KMS-11 (cell line): ENCODE measurements at regions not wholly inside any gene's neighbourhood (a gene's known extent, or its start where the extent isn't known, plus 50 kb on each side); places are given as distances from the start of the nearest gene placed in this dataset.

Source experiments
- H2AFZ ChIP-seq: fragments of 200-600 bp; sonication (generic); 2 replicates; pipeline ENCODE4 v1.6.1; 2016; ENCODE audit warnings: antibody characterized with exemption, mixed run types, low read depth
- H3K27ac ChIP-seq: fragments of 200-600 bp; sonication (generic); 2 replicates; pipeline ENCODE4 v1.6.1; 2016; ENCODE audit warnings: mild to moderate bottlenecking, mixed run types
- H3K27me3 ChIP-seq: fragments of 200-600 bp; sonication (generic); 2 replicates; pipeline ENCODE4 v1.6.1; 2017; ENCODE audit warnings: mild to moderate bottlenecking, low read depth, mixed run types, moderate library complexity; ENCODE audit not compliant: insufficient read depth
- H3K36me3 ChIP-seq: fragments of 200-600 bp; sonication (generic); 2 replicates; pipeline ENCODE4 v1.6.1; 2017; ENCODE audit warnings: mild to moderate bottlenecking, mixed run types; ENCODE audit not compliant: insufficient read depth
- H3K4me1 ChIP-seq: fragments of 200-600 bp; sonication (generic); 2 replicates; pipeline ENCODE4 v1.6.1; 2016; ENCODE audit warnings: mild to moderate bottlenecking, low read depth, mixed run types; ENCODE audit not compliant: poor library complexity, severe bottlenecking
- H3K4me2 ChIP-seq: fragments of 200-600 bp; sonication (generic); 2 replicates; pipeline ENCODE4 v1.7.0; 2016; ENCODE audit warnings: mild to moderate bottlenecking, mixed run types
- H3K4me3 ChIP-seq: fragments of 200-600 bp; sonication (generic); IDR thresholded peaks from 2 replicates; pipeline ENCODE4 v1.6.1; 2017; ENCODE audit warnings: low read depth, low read length, mixed read lengths; ENCODE audit not compliant: insufficient read depth
- H3K79me2 ChIP-seq: fragments of 200-600 bp; sonication (generic); 2 replicates; pipeline ENCODE4 v1.6.1; 2016; ENCODE audit warnings: low read depth, mixed run types; ENCODE audit not compliant: insufficient read depth
- H3K9ac ChIP-seq: fragments of 200-600 bp; sonication (generic); 2 replicates; pipeline ENCODE4 v1.6.1; 2016; ENCODE audit warnings: mild to moderate bottlenecking, mixed run types
- H4K20me1 ChIP-seq: fragments of 200-600 bp; sonication (generic); 2 replicates; pipeline ENCODE4 v1.6.1; 2016; ENCODE audit warnings: mild to moderate bottlenecking, mixed run types; ENCODE audit not compliant: insufficient read depth
- CTCF ChIP-seq: fragments of 200-600 bp; sonication (generic); conservative IDR thresholded peaks from 2 replicates; pipeline ENCODE4 v1.6.1; 2017; ENCODE audit warnings: low read depth, mild to moderate bottlenecking, antibody characterized with exemption, low read length, moderate library complexity, mixed read lengths

- Histone ChIP-seq H3K4me1 (no peaks in the 10 kb centered on the region), H3K27me3 (no peaks in the 10 kb centered on the region), H2AFZ (no peak overlapping the region), H3K9ac (no peak overlapping the region), H3K36me3 (no peaks in the 10 kb centered on the region), H3K27ac (no peak overlapping the region), H3K4me3 (no peak overlapping the region), H4K20me1 (no peaks in the 10 kb centered on the region), H3K4me2 (no peak overlapping the region), H3K79me2 (no peaks in the 10 kb centered on the region)
- no peak for TF ChIP-seq CTCF
Measured at GRCh38 chr7:125675640-125676039, 746.0 kb upstream of the POT1 start.

- no peaks in the 10 kb centered on the region for H4K20me1 ChIP-seq
- H3K4me2 ChIP-seq: no peak overlapping the region
- no peak for TF ChIP-seq CTCF
- no peaks in the 10 kb centered on the region for H3K79me2 ChIP-seq
- H2AFZ ChIP-seq: no peak overlapping the region
- no peak overlapping the region for H3K9ac ChIP-seq
- no peaks in the 10 kb centered on the region for H3K27me3 ChIP-seq
- no peaks in the 10 kb centered on the region for H3K4me1 ChIP-seq
- no peaks in the 10 kb centered on the region for H3K36me3 ChIP-seq
- no peak overlapping the region for H3K4me3 ChIP-seq
- no peak overlapping the region for H3K27ac ChIP-seq
Measured at GRCh38 chr7:125675169-125675568, 745.5 kb upstream of the POT1 start.

GRCh38 chr7:125670926-125671572 is 741.4 kb upstream of the POT1 start:
- no peaks in the 10 kb centered on the region for H3K4me1 ChIP-seq
- no peak overlapping the region for H3K27ac ChIP-seq
- H3K79me2 ChIP-seq: no peaks in the 10 kb centered on the region
- no peak overlapping the region for H3K4me3 ChIP-seq
- H3K4me2 ChIP-seq: no peak overlapping the region
- peak; percentile 96 for TF ChIP-seq CTCF
- no peak overlapping the region for H3K9ac ChIP-seq
- H3K36me3 ChIP-seq: no peaks in the 10 kb centered on the region
- H3K27me3 ChIP-seq: no peaks in the 10 kb centered on the region
- H4K20me1 ChIP-seq: no peaks in the 10 kb centered on the region
- no peak overlapping the region for H2AFZ ChIP-seq

- Histone ChIP-seq H3K9ac (no peak overlapping the region), H3K27ac (no peak overlapping the region), H3K4me2 (no peak overlapping the region), H3K36me3 (no peaks in the 10 kb centered on the region), H4K20me1 (no peaks in the 10 kb centered on the region), H2AFZ (no peak overlapping the region), H3K4me1 (no peaks in the 10 kb centered on the region), H3K79me2 (no peaks in the 10 kb centered on the region), H3K4me3 (no peak overlapping the region), H3K27me3 (no peaks in the 10 kb centered on the region)
- TF ChIP-seq CTCF: no peak
Measured at GRCh38 chr7:125668321-125668993, 738.8 kb upstream of the POT1 start.
